ENCODE measurements at regions not wholly inside any gene's neighbourhood (a gene's known extent, or its start where the extent isn't known, plus 50 kb on each side); places are given as distances from the start of the nearest gene placed in this dataset.

DNA sequence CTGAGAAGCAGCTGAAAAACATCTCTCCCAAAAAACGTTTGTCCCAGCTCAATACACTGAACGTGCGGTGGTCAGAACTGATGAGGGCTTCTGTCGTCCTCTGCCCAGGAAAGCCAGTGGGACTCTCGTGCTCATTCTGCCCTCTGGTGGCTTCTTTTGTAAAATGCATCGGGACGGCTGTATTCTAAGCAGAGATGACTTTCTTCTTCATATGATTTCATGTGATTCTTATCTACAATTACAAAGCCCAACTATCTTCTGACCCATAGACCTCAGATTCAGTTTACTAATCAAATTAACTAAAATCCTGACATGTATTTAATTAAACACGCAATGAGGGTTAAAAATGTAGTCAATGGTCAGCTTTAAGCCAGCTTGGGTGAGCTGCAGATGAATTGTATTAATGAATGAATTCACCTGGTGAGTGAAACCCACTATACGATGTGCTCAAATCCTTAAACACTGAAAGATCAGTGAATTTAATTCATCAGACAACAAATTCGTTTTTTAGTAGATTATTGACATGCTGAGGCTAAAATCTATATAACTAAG, 117.6 kb upstream of the FAM204A start:
- TF ChIP-seq, protein P1, sequence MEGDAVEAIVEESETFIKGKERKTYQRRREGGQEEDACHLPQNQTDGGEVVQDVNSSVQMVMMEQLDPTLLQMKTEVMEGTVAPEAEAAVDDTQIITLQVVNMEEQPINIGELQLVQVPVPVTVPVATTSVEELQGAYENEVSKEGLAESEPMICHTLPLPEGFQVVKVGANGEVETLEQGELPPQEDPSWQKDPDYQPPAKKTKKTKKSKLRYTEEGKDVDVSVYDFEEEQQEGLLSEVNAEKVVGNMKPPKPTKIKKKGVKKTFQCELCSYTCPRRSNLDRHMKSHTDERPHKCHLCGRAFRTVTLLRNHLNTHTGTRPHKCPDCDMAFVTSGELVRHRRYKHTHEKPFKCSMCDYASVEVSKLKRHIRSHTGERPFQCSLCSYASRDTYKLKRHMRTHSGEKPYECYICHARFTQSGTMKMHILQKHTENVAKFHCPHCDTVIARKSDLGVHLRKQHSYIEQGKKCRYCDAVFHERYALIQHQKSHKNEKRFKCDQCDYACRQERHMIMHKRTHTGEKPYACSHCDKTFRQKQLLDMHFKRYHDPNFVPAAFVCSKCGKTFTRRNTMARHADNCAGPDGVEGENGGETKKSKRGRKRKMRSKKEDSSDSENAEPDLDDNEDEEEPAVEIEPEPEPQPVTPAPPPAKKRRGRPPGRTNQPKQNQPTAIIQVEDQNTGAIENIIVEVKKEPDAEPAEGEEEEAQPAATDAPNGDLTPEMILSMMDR (IDR thresholded peaks at IDR 0.05) = peak; percentile 88
- no peak for TF ChIP-seq ZFX (IDR thresholded peaks at IDR 0.05; ENCODE audit: borderline replicate concordance)

Data from 22Rv1 (cell line).